NCI-H446 treated with DMSO at 0.1 percent for 48 hours (cell line): ENCODE measurements at regions not wholly inside any gene's neighbourhood (a gene's known extent, or its start where the extent isn't known, plus 50 kb on each side); places are given as distances from the start of the nearest gene placed in this dataset.

ENCODE experiments used
- DNase-seq: peaks from one replicate; lab custom pipeline; 2025; lab: John Stamatoyannopoulos, UW

DNA sequence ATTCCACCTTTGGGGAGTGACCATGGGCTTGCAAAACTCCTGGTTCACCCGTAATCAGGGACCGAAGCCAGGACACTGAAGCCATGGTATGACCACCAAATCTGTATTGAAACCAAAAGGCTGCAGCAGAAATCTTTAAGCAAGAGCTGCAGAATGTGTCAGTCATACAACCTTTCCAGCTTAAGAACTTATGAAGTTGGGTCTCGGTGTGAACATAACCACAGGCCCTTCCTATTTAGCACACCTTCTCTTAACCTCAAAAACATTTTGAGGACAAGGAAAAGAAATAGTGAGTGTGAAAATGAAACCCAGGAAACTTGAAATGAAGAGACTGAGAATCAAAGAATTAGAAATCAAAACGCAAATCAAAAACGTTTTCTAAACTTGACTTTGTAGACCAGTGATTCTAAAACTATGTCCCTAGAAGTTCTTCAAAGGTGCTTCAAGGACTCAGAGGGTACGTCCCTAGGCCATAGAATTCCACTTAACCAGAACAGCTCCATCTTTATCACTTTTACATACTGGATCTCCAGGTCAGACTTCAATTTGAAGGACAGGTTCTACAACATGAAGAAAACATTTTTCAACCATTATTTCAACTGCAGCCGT is 231.6 kb upstream of the GRIP1 start:
- no peak for DNase-seq

DNA sequence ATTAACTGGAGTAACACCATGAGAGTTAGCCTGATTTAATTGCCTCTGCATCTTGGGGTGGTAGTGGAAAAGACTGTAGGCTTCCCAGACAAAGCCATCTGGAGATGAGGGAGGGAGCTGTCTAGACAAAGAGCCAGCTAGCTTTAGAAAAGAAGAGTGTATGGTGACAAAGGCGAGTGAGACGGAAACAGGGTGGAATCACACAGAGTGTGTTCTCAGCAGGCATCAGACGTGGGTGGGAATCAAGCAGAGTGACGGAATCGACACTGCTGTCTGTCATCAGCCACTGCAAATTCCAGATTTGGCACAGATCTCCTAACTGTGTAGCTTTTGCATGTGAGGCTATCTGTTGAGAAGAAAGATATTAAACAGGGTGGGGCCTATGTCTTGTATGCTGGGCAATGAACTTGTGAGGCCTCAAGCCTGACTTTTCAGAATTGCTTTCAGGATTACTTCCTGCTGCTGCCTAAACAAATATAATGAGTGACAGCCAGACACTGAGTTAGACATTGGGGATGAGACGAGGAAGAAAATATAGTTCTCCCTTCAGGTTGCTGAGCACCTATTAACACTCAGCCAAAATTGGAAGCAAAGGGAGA is 236.5 kb upstream of the GRIP1 start:
- DNase-seq = no peak

- no peak for DNase-seq
Observed at GRCh38 chr12:66916189-66916588, 237.3 kb upstream of the GRIP1 start.

- no peak for DNase-seq
Observed at GRCh38 chr12:66919466-66919865, 240.6 kb upstream of the GRIP1 start.

- DNase-seq = no peak
Observed at GRCh38 chr12:66920205-66920604, 241.3 kb upstream of the GRIP1 start.

- no peak for DNase-seq
Observed at GRCh38 chr12:66921151-66921550, 242.3 kb upstream of the GRIP1 start.

DNA sequence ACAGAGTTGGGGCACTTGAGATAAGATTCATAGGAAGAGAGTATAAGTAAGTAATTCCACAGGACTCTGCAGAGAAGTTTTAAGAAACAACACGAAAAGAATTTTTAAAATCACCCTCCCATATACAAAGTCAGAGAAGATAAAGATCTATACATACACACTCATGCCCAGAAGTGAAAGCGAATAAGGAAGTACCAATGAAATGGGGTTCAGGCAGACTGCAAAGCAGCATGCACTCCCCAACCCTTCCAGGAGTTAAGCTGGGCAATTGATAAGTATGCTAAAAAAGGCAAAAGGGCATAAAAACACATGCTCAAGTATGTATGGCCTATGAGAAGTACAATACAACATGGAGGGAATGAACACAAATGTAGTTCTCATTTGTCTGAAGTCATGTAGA is 246.2 kb upstream of the GRIP1 start:
- no peak for DNase-seq

DNA sequence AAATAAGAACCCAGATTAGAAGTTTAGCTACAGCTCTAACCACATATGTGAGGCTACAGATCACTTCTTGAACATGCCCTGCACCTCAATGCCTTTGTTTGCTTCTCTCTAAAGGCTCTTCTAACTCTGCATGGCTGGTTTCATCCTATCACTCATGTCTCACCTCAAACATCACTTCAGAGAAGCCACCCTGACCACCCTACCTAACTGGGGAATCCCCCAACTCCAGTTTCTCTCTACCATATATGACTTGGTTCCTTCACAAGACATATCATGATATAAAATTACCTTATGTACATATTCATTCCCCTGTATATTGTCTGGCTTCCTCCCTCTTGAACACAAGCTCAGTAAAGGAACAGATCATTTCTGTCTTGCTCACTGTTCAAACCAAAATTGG is 250.2 kb upstream of the GRIP1 start:
- no peak for DNase-seq

- DNase-seq = no peak
Observed at GRCh38 chr12:66931091-66931490, 252.2 kb upstream of the GRIP1 start.

GRCh38 chr12:66932126-66932525 is 253.2 kb upstream of the GRIP1 start:
- DNase-seq = no peak

DNA sequence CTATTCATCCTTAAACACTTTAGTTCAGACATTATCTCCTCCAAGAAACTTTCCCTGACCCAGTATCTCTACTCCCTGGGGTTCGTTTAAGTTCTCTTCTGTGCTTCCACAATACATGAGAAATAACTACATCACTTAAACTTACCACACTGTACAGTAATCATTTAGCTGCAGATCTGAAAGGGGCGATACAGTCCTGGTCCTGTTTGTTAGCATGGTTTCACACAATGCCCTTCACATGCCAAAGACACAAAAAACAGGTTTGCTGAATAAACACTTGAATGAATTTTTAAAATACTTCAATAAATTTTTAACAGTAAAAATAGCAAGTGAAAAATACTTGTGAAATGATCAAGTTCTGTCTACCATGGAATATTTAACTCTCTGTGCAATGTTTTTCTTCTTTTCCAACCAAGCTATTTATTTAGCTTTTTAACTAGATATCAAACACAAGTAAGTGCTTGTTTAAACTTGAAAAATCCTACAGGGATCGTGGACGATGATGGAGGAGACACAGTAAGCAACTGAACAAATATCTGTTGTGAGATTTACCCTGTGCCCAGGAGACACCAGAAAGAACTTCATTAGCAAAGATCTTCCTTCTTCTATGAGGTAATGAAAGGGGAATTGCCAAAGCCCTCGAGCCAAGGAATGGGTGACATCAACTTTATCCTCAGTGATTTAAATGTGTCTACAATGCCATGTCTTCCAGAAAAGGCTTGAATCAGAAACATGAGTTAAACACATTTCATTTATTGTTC is 255.6 kb upstream of the GRIP1 start:
- no peak for DNase-seq

- DNase-seq = no peak
Observed at GRCh38 chr12:66941150-66941549, 262.3 kb upstream of the GRIP1 start.

DNA sequence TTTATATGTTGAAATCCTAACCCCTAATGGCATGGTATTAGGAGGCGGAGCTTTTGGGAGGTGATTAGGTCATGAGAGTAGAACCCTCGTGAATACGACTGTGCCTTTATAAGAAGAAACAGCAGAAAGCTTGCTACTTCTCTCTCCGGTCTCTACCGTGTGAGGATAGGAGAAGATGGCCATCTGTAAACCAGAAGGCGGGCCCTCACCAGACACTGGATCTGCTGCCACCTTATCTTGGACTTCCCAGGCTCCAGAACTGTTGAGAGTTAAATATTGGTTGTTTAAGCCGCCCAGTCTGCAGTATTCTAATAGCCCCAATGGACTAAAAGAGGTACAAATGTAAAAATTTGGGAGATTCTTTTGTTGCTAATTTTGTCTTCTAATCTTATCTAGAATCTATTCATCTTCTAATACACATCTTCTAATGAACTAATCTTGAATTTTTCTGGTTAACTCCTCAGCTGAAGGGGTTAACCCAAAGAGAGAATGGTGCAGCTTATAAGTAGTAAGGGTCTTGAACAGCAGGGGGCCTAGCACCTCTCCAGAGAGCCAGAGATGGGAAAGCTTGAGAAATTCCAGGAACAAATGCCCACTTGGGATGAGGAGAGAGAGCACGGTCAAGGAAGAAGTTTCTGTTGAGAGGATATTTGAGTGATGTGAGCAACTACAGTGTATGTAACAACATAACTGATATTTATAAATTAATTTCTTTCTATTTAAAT is 264.0 kb upstream of the GRIP1 start:
- DNase-seq = no peak

DNA sequence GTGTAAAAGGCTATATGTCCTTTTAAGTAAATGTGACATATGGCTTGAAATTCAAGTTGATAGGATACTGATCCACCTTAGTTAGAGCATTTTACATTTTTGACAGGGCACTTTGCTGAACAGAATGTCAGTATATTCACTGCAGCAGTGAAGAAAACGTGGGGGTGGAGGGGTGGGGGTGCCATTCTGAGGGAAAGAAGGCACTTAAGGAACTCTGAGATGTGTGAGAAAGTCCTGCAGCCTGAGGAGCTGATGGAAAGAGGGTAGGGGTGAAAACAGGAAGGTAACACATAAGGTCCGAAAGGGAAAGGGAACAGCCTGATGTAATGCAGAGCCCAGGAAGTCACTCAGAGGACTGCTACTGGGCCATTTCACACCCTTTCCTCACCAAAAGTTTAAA is 265.5 kb upstream of the GRIP1 start:
- no peak for DNase-seq

DNA sequence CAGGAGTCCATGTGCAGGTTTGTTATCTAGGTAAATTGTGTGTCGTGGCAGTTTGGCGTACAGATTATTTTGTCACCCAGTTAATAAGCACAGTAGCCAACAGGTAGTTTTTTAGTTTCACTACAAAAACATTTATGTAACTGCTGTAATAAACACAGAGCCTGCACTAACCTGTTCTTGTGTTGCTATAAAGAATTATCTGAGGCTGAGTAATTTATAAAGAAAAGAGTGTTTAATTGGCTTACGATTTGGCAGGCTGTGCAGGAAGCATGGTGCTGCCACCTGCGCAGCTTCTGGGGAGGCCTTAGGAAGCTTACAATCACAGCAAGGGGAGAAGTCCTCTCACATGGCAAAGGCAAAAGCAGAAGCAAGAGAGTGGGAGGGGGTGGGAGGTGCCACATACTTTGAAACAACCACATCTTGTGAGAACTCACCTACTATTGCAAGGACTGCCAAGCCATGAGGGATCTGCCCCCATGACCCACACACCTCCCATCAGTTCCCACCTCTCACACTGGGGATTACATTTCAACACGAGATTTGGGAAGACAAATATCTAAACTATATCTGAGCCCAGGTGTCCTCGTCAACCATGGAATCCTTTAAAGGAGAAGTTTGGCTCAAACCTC is 266.4 kb upstream of the GRIP1 start:
- DNase-seq = no peak

GRCh38 chr12:66947119-66947518 is 268.2 kb upstream of the GRIP1 start:
- no peak for DNase-seq

- no peak for DNase-seq
Observed at GRCh38 chr12:66952668-66953067, 273.8 kb upstream of the GRIP1 start.

- no peak for DNase-seq
Observed at GRCh38 chr12:66956300-66956699, 277.4 kb upstream of the GRIP1 start.

DNA sequence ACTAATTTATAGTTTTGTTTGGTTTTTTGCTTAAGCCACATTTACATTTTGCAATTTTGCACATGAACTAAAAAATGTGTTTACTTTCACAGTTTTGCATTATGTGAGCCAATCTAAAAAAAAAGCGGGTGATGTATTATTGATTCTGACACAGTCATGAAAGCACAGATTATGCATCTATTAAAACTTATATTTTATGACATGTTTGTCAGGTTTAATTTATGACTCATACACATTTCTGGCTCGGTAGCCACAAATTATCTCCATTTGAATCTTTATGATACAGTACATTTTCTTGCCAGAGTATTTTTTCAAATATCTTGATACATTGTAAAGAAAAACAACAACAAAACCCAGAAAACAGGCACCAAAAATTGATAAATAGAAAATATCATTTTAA is 280.4 kb upstream of the GRIP1 start:
- DNase-seq = peak; percentile 12

DNA sequence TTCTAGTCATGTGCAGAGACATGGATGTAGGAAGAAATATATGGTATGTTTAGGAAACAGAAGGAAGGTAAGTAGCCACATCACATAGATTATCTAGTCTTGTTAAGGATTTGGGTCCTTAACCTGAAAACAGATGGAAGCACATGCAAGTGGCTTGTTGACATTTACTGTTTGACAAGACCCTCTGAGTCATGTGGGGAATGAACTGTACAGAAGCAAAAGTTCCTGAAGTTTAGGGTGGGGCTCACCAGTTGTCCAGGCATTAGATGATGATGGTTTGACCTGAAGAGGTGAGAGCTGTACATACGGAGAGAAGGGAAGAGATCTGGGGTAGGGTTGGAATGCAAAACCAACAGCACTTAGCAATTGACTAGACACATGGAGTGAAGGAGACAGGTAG is 281.1 kb upstream of the GRIP1 start:
- no peak for DNase-seq

DNA sequence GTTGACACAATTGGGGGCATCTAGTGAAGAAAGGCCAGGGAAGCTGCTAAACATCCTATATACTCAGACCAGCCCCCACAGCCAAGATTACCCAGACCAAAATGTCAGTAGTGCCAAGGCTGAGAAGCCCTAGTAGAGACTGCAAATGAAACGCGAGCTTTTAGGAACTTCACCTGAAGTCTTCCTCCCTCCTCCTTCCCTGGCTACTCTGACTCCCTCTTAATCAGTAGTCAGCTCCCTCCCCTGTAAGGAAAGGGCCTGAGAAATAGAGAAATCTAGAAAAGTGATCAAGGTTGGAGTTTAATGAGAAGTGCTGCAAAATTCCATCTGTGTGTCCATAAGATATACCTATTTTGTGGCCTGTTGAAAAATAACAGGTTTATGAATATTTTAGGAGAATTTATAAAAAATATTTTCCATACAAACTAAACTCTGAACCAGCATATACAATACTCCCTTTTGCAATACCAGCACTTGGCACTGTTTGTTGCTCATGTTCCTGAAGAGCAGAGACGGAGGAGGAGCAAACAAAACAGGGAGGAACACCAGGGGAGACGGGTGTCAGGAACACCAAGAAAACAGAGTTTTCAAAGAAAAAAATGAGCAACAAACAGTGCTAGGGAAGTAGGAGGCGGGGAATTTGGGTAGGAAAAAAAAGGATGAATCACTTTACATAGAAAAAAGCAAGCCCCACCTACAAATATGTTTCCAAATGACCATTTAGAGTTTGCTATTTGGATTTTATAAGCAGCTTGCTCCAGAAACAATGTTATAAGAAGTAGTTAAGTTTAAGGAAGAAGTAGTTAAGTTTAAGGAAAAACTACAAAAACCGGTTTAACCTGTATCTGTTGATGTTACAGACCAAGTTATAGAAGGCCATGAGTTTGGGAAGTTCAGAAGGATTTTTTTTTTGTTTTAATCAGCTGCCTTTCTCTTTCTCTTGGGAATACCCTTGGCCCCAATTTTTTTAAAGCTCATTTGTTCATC is 282.1 kb upstream of the GRIP1 start:
- no peak for DNase-seq
